ENCODE measurements at regions not wholly inside any gene's neighbourhood (a gene's known extent, or its start where the extent isn't known, plus 50 kb on each side); places are given as distances from the start of the nearest gene placed in this dataset.

- DNase-seq (ENCODE audit: low read depth in 6 of 9, low spot score in 9 of 9) = no peak
- Histone ChIP-seq H3K9me3 (ENCODE audit: control insufficient read depth in 2 of 2, insufficient read depth in 1 of 2, low read length in 1 of 2) (no peaks in the 10 kb centered on the region), H3K4me1 (ENCODE audit: control insufficient read depth in 2 of 2, insufficient read depth in 2 of 2, low read length in 2 of 2) (no peaks in the 10 kb centered on the region), H3K27me3 (ENCODE audit: control insufficient read depth in 2 of 2, insufficient read depth in 1 of 2, low read length in 1 of 2) (no peaks in the 10 kb centered on the region), H3K4me3 (ENCODE audit: low read length in 2 of 2) (no peak overlapping the region), H3K27ac (ENCODE audit: low read depth in 1 of 2, low read length in 1 of 2) (no peak overlapping the region), H3K36me3 (ENCODE audit: control insufficient read depth in 2 of 2, insufficient read depth in 2 of 2, low read length in 1 of 2) (no peaks in the 10 kb centered on the region)
- 85% methylated on average over 2 of the region's 2 CpGs for WGBS
These were observed 201.7 kb upstream of the CWC22 start for GRCh38 chr2:180208841-180209240.

DNA sequence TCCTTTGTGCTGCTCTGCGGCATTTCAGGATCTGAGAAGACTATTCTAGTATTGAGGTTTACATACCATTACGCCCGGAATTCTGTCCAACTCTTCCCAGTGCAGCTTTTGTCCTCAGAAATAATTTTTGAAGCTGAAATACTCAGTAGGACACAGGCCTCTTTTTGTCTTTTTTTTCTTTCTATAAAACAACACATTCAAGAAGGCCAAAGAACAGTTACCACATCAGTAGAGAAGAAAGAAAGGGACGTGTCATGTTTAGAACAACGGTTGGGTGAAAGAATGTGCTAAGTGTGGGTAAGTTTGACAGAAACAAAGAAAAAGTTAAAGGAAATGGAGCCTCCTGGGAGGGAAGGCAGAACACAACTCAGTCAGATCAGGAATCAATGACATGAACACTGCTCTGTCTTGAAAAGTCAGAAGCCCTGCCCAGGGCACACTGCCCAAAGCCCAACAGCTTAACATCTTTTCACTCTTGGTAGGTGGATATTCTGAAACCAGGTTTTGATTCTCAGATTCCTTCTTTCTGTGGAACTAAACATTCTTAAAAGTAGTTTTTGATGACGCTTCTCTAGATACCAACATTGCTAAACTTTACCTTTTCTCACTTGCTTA, 198.6 kb upstream of the CWC22 start:
- 88% methylated on average over 6 of the region's 6 CpGs for WGBS
- Histone ChIP-seq H3K27ac (ENCODE audit: low read depth in 1 of 2, low read length in 1 of 2) (no peak overlapping the region), H3K4me3 (ENCODE audit: low read length in 2 of 2) (no peak overlapping the region), H3K4me1 (ENCODE audit: control insufficient read depth in 2 of 2, insufficient read depth in 2 of 2, low read length in 2 of 2) (no peaks in the 10 kb centered on the region), H3K27me3 (ENCODE audit: control insufficient read depth in 2 of 2, insufficient read depth in 1 of 2, low read length in 1 of 2) (no peaks in the 10 kb centered on the region), H3K9me3 (ENCODE audit: control insufficient read depth in 2 of 2, insufficient read depth in 1 of 2, low read length in 1 of 2) (no peaks in the 10 kb centered on the region), H3K36me3 (ENCODE audit: control insufficient read depth in 2 of 2, insufficient read depth in 2 of 2, low read length in 1 of 2) (no peaks in the 10 kb centered on the region)
- no peak for DNase-seq (ENCODE audit: low read depth in 6 of 9, low spot score in 9 of 9)

- Histone ChIP-seq H3K4me3 (ENCODE audit: low read length in 2 of 2) (no peak overlapping the region), H3K27me3 (ENCODE audit: control insufficient read depth in 2 of 2, insufficient read depth in 1 of 2, low read length in 1 of 2) (no peaks in the 10 kb centered on the region), H3K9me3 (ENCODE audit: control insufficient read depth in 2 of 2, insufficient read depth in 1 of 2, low read length in 1 of 2) (no peaks in the 10 kb centered on the region), H3K36me3 (ENCODE audit: control insufficient read depth in 2 of 2, insufficient read depth in 2 of 2, low read length in 1 of 2) (no peaks in the 10 kb centered on the region), H3K27ac (ENCODE audit: low read depth in 1 of 2, low read length in 1 of 2) (no peak overlapping the region), H3K4me1 (ENCODE audit: control insufficient read depth in 2 of 2, insufficient read depth in 2 of 2, low read length in 2 of 2) (no peaks in the 10 kb centered on the region)
- over 99% methylated on average over 2 of the region's 2 CpGs for WGBS
- no peak for DNase-seq (ENCODE audit: low read depth in 6 of 9, low spot score in 9 of 9)
These were observed 196.9 kb upstream of the CWC22 start for GRCh38 chr2:180203972-180204371.

- Histone ChIP-seq H3K27ac (ENCODE audit: low read depth in 1 of 2, low read length in 1 of 2) (no peak overlapping the region), H3K27me3 (ENCODE audit: control insufficient read depth in 2 of 2, insufficient read depth in 1 of 2, low read length in 1 of 2) (no peaks in the 10 kb centered on the region), H3K4me1 (ENCODE audit: control insufficient read depth in 2 of 2, insufficient read depth in 2 of 2, low read length in 2 of 2) (no peaks in the 10 kb centered on the region), H3K36me3 (ENCODE audit: control insufficient read depth in 2 of 2, insufficient read depth in 2 of 2, low read length in 1 of 2) (no peaks in the 10 kb centered on the region), H3K4me3 (ENCODE audit: low read length in 2 of 2) (no peak overlapping the region), H3K9me3 (ENCODE audit: control insufficient read depth in 2 of 2, insufficient read depth in 1 of 2, low read length in 1 of 2) (no peaks in the 10 kb centered on the region)
- DNase-seq (ENCODE audit: low read depth in 6 of 9, low spot score in 9 of 9) = no peak
- WGBS = 85% methylated on average over 7 of the region's 7 CpGs
These were observed 195.4 kb upstream of the CWC22 start for GRCh38 chr2:180202467-180202951.

DNA sequence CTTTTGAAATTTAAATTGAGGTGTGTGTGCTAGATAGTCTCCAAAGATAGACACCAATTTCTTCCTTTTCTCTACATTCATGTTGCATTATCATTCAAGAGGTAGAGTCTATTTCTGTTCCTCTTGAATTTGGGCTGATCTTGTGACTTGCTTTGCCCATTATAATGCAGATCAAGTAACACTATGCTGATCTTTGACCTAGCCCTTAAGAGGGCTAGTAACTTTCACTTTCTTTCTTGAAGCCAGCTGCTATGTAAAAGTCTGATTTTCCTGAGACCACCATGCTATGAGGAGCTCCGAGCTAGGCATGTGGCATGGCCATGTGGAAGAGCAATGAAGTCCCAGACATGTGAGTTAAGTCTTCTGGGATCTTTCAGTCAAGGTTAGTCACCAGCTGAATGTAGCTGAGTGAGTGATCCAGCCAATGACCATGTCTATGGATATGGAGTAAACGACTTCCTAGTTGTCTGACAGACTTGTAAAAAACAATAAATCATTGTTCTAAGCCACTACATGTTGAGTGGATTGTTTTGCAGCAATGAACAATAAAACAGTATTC, 189.4 kb upstream of the CWC22 start:
- 75% methylated on average over 2 of the region's 2 CpGs for WGBS
- no peaks in the 10 kb centered on the region for H3K36me3 ChIP-seq (ENCODE audit: control insufficient read depth in 2 of 2, insufficient read depth in 2 of 2, low read length in 1 of 2)

GRCh38 chr2:180195847-180196246, 188.8 kb upstream of the CWC22 start:
- H3K9me3 ChIP-seq (ENCODE audit: control insufficient read depth in 2 of 2, insufficient read depth in 1 of 2, low read length in 1 of 2) = no peaks in the 10 kb centered on the region
- no peaks in the 10 kb centered on the region for H3K4me1 ChIP-seq (ENCODE audit: control insufficient read depth in 2 of 2, insufficient read depth in 2 of 2, low read length in 2 of 2)
- no peaks in the 10 kb centered on the region for H3K36me3 ChIP-seq (ENCODE audit: control insufficient read depth in 2 of 2, insufficient read depth in 2 of 2, low read length in 1 of 2)
- H3K27me3 ChIP-seq (ENCODE audit: control insufficient read depth in 2 of 2, insufficient read depth in 1 of 2, low read length in 1 of 2) = no peaks in the 10 kb centered on the region
- H3K27ac ChIP-seq (ENCODE audit: low read depth in 1 of 2, low read length in 1 of 2) = no peak overlapping the region
- H3K4me3 ChIP-seq (ENCODE audit: low read length in 2 of 2) = no peak overlapping the region
- no peak for DNase-seq (ENCODE audit: low read depth in 6 of 9, low spot score in 9 of 9)

More for the DNA sequence above, 189.4 kb upstream of the CWC22 start:
- H3K4me1 ChIP-seq (ENCODE audit: control insufficient read depth in 2 of 2, insufficient read depth in 2 of 2, low read length in 2 of 2) = no peaks in the 10 kb centered on the region
- DNase-seq (ENCODE audit: low read depth in 6 of 9, low spot score in 9 of 9) = no peak
- no peaks in the 10 kb centered on the region for H3K9me3 ChIP-seq (ENCODE audit: control insufficient read depth in 2 of 2, insufficient read depth in 1 of 2, low read length in 1 of 2)
- no peak overlapping the region for H3K4me3 ChIP-seq (ENCODE audit: low read length in 2 of 2)
- H3K27ac ChIP-seq (ENCODE audit: low read depth in 1 of 2, low read length in 1 of 2) = no peak overlapping the region
- H3K27me3 ChIP-seq (ENCODE audit: control insufficient read depth in 2 of 2, insufficient read depth in 1 of 2, low read length in 1 of 2) = no peaks in the 10 kb centered on the region

- Histone ChIP-seq H3K9me3 (ENCODE audit: control insufficient read depth in 2 of 2, insufficient read depth in 1 of 2, low read length in 1 of 2) (no peaks in the 10 kb centered on the region), H3K4me1 (ENCODE audit: control insufficient read depth in 2 of 2, insufficient read depth in 2 of 2, low read length in 2 of 2) (no peaks in the 10 kb centered on the region), H3K4me3 (ENCODE audit: low read length in 2 of 2) (no peak overlapping the region), H3K27me3 (ENCODE audit: control insufficient read depth in 2 of 2, insufficient read depth in 1 of 2, low read length in 1 of 2) (no peaks in the 10 kb centered on the region), H3K27ac (ENCODE audit: low read depth in 1 of 2, low read length in 1 of 2) (no peak overlapping the region), H3K36me3 (ENCODE audit: control insufficient read depth in 2 of 2, insufficient read depth in 2 of 2, low read length in 1 of 2) (no peaks in the 10 kb centered on the region)
- 94% methylated on average over 11 of the region's 11 CpGs for WGBS
- DNase-seq (ENCODE audit: low read depth in 6 of 9, low spot score in 9 of 9) = no peak
These were observed 184.5 kb upstream of the CWC22 start for GRCh38 chr2:180191432-180192124.

- Histone ChIP-seq H3K4me1 (ENCODE audit: control insufficient read depth in 2 of 2, insufficient read depth in 2 of 2, low read length in 2 of 2) (no peaks in the 10 kb centered on the region), H3K9me3 (ENCODE audit: control insufficient read depth in 2 of 2, insufficient read depth in 1 of 2, low read length in 1 of 2) (no peaks in the 10 kb centered on the region), H3K4me3 (ENCODE audit: low read length in 2 of 2) (no peak overlapping the region), H3K27ac (ENCODE audit: low read depth in 1 of 2, low read length in 1 of 2) (no peak overlapping the region), H3K36me3 (ENCODE audit: control insufficient read depth in 2 of 2, insufficient read depth in 2 of 2, low read length in 1 of 2) (no peaks in the 10 kb centered on the region), H3K27me3 (ENCODE audit: control insufficient read depth in 2 of 2, insufficient read depth in 1 of 2, low read length in 1 of 2) (no peaks in the 10 kb centered on the region)
- 93% methylated on average over 2 of the region's 2 CpGs for WGBS
- no peak for DNase-seq (ENCODE audit: low read depth in 6 of 9, low spot score in 9 of 9)
These were observed 183.8 kb upstream of the CWC22 start for GRCh38 chr2:180190851-180191250.

DNA sequence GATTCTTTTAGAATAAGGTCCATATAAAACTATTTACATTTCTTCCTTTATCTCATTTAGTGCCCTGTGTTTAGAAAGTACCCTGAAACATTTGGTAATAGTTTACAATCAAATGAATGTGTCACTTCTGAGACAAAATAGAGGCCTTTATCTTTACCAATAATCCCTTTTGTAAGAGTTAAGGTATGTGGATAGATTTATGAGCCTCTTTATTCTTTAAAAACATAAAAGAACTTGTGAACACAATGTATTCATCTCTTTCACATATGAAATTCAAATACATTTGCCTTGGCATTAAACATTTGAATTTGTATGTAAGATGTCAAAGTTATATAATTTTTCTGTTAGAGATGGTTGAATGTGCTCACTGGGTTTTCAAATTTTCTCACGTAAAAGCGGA, 180.5 kb upstream of the CWC22 start:
- no peak for DNase-seq (ENCODE audit: low read depth in 6 of 9, low spot score in 9 of 9)
- H3K9me3 ChIP-seq (ENCODE audit: control insufficient read depth in 2 of 2, insufficient read depth in 1 of 2, low read length in 1 of 2) = no peaks in the 10 kb centered on the region
- no peaks in the 10 kb centered on the region for H3K27me3 ChIP-seq (ENCODE audit: control insufficient read depth in 2 of 2, insufficient read depth in 1 of 2, low read length in 1 of 2)
- H3K4me3 ChIP-seq (ENCODE audit: low read length in 2 of 2) = no peak overlapping the region
- WGBS = 76% methylated on average over 2 of the region's 2 CpGs
- H3K36me3 ChIP-seq (ENCODE audit: control insufficient read depth in 2 of 2, insufficient read depth in 2 of 2, low read length in 1 of 2) = no peaks in the 10 kb centered on the region
- H3K27ac ChIP-seq (ENCODE audit: low read depth in 1 of 2, low read length in 1 of 2) = no peak overlapping the region
- no peaks in the 10 kb centered on the region for H3K4me1 ChIP-seq (ENCODE audit: control insufficient read depth in 2 of 2, insufficient read depth in 2 of 2, low read length in 2 of 2)
